HPDE6-E6E7 (cell line): ENCODE measurements at regions not wholly inside any gene's neighbourhood (a gene's known extent, or its start where the extent isn't known, plus 50 kb on each side); places are given as distances from the start of the nearest gene placed in this dataset.
"Not testable (repeated sequence)": the region's sequence is repeated elsewhere in the genome, so short reads cannot be mapped to it uniquely, and the experiment has no call there.

Experiments
- DNase-seq: peaks from one replicate; pipeline ENCODE4 v3.0.0; 2011; ENCODE audit warnings: missing footprints; ENCODE audit errors: extremely low spot score

DNA sequence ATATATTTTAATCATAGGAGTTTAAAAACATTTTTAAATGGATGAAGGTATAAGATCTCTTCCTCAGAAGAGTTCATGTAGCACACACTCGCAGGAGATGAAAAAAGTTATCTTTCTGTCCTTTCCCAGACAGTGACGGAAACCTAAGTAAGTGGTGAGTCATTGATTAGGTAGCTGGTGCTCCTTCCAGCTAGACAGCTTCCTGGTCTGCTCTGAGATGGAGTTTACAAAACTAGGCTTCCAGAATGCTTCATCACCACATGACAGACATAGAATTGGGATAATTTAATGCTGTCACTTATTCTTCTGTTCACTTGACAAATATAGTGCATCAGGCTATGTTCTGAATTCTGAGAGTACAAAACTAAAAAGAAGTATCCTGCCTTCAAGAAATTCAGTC is 2393.0 kb upstream of the C9orf72 start:
- peak; percentile 48 for DNase-seq

DNA sequence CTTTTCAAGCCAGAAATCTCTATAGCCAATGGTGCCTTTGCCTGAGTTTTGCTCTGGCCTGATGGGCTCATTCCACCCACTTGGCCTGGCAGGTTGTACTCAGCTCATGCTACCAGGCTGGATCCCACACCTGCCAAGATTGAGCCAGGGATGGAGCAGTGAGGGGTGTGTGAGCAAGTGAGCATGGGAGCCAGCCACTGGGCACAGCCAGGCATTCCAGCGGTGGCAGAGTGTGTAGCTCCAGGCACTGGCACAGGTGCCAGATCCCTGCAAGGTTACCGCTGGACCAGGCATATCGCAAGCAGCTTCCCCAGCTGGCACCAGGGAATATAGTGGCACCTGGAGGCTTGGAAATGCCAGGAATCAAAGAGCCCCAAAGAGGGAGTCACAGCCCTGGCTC is 2395.6 kb upstream of the C9orf72 start:
- DNase-seq = no peak

DNA sequence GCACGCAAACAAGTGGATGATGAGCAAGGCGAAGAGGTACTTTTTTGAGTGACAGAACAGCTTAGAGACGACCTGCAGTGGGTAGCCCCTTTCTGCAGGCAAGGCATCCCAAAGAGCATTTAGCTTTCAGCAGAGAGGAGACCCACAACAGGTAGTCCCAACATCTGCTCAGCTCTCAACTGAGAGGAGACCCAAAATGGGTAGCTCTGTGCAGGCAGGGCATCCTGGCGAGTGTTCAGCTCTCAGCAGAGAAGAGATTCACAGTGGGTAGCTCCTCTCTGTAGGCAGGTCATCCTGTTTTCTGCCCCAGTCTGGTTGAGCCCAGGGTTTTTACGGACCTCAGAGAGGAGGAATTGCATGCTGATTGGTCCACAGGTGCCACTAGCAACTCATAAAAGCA is 2396.1 kb upstream of the C9orf72 start:
- DNase-seq = no peak

DNA sequence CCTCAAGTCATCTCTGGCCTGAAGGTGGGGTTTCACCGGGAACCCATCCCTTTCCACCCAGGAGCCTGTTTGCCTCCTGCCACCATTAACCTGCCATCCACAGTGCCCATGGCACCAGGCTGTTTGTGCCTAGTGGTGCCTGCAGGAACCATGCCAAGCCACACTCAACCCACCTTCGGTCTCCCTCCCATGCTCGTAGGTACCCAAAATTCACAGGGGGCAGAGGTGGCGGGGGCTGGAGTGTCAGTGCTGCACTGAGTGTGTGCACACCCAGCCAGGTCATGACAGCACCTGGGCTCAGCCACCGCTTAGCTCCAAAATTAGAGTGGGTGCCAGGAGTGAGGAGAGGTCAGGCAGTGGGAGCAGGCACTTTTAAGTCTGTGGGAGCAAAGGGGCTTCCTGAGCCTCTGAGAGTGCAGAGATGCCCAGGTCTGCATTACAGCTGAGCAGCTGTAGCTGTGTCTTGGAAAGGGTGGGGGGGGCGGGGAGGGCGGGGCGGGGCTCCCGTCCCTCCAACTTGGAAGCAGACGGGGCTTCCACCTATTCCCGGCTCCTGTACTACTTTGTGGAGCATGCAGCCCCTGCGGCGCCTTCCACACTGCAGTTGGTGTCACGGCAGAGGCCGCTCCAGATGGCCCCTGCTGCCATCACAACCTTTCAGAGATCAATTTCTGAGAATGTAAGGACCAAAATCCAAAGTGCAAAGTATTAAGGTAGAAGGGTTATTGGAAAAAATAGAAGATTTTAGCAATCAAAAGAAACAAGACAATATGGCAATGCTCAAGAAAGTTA is 2396.8 kb upstream of the C9orf72 start:
- DNase-seq = no peak

DNA sequence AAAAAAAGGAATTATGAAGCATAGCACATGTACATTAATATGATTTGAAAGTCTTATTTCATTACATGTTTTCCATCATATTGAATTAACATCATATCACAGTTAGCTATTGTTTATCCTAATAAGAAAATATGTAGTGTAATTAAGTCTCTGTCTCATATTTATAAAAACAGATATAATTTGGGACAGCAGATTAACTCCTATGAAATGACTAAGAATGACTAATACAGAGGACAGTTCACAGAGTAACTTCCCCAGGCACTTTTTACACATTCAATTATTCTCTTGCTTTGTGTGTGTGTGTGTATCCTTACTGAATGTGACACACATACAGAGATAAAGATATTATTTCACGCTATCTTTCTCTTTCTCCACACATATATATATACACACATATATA is 2400.9 kb upstream of the C9orf72 start:
- no peak for DNase-seq

DNA sequence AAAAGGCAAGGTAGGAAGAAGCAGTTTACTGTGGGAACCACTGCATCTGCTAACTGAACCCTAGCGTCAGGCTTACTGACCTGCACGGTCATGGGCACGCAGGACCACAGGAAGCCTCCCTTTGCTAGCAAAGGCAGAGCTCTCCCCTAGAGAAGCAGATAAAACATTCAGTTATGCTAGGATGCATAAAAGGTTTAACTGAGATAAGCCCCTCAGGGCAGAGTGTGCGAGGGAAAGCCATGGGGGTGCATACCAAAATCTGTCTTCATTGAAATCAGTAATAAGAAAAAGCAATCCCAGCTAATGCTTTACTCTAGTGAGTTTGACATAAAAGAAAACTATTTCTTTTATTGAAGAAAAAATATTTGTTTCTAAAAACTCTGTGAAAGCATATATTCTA is 2403.7 kb upstream of the C9orf72 start:
- DNase-seq = no peak

DNA sequence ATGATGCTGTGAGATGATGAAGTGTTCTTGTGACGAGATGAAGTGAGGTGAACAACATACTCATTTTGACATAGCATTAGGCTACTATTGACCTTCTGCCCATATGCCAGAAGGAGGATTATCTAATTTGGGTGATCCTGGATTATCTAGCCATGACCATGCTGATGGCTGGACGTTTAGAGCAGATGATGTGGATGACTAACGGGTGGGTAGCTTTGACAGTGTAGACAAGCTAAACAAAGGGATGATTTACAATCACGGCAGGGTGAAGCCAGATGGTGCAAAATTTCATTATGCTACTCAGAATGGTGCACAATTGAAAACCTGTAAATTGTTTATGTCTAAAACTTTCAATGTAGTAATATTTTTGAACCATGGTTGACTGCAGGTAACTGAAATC is 2403.4 kb upstream of the ACO1 start:
- no peak for DNase-seq

DNA sequence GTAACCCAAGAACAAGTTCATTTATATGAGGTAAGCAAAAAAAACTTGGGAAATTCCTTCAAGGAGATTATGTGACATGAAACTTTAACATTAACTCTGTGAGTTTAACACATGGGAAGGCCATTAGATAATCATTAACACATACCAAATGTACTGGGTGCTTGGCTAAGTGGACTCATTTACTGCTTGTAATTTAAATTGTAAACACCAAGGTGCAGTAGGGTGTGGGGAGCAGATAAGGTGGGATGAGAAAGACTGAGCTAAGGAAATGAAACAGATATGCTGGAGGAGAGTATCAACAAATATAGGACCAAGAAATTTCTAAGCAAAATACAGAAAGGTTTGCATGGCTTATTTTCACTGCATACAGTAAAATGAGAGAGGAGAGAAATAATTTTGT is 2384.8 kb upstream of the ACO1 start:
- DNase-seq = no peak

DNA sequence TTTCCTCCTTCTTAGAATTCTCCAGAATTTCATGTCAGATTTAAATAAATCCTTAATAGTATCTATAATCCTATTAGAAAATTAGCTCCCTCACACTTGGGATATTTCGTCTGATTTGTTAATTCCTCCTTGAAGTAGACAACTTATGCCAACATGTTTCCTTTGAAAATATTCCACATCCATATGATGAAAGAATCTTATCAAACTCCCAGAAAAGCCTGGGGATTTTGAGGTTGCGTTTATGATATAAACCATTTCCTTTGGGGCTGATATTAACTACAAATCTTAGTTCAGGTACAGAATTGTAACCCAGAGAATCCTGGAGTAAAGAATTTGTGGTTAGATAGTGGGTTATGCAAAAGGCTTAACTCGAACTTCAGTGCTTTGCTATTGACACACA is 2373.8 kb upstream of the ACO1 start:
- no peak for DNase-seq

DNA sequence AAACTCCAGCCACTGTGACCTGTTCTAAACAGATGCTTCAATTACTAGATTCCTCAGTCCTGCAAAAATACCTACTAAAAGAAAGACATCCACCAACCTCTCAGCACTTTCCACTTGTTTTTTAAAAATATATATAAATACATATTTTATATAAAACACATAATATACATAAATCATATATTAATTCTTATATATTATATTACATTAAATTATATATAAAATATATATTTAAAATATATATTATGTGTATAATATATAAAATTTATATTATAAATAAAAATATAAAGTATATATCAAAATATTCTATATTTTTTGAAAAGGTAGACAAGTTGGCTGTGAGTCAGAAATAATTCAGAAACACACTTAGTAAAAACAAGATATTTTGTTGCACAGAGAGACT is 2371.8 kb upstream of the ACO1 start:
- DNase-seq = no peak

DNA sequence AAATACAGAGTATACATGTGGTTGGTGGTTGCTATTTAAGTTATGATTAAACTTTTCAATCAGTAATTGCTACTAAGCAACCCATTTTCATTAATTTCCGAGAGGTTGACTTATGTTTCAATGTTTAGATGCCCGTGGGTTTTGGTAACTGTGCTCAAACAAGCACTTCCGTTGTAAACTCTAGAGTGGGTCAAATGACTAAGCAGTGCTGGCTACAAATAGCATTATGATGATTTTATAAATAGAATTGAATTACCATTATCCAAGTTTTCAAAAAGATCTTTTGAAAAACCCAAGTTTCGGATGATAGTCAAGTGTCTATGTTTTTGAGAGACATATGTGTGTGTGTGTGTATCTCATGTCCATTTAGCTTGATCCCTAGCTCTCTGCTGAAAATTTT is 2369.4 kb upstream of the ACO1 start:
- DNase-seq = no peak

DNA sequence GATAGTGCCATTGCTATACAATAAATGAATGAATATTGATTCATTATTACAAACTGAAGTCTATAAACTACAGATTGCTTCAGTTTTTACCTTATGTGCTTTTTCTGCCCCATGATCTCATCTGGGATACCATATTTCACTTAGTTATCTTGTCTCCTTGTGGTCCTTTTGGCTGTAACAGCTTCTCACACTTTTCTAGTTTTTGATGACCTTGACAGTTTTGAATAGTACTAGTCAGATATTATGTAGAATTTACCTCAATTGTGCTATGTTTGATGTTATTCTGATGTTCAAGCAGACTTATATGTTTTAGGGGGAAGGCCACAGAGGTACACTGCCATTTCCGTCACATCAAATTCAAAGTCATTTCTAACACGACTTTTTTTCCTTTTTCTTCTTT is 2364.3 kb upstream of the ACO1 start:
- no peak for DNase-seq

DNA sequence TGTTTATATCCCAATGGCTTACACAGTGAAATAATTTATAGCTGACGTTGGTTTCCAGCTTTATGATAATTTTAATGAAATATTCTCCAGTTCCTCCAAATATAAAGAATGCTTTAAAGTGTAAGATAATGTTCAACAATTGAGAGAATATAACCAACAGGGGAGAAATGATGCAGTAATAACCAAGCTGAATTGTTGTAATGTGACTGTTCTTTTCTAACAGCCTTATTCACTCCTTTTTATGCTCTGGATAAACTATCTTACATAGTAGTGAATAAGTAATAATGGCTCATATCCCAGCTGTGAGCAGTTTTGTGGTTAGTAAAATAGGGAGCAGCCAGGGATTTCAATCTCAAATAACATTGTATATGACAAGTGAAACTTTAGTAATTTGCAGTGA is 2348.7 kb upstream of the ACO1 start:
- no peak for DNase-seq

DNA sequence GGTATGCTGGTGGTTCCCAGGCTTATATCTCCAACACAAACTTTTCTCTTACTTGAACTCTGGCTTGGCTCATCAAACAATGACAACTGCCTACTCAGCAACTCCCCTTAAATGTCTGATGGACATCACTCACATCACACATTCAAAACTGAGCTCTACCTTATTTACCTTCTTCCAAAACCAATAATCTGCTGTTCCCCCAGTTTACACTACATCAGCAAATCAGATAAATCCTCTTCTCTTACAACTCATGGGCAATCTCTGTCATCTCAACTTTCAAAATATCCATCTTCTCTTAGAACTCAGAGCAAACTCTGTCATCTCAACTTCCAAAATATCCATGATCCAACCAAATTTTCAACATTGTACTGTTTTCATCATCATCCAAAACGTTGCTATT is 2347.9 kb upstream of the ACO1 start:
- DNase-seq = no peak

DNA sequence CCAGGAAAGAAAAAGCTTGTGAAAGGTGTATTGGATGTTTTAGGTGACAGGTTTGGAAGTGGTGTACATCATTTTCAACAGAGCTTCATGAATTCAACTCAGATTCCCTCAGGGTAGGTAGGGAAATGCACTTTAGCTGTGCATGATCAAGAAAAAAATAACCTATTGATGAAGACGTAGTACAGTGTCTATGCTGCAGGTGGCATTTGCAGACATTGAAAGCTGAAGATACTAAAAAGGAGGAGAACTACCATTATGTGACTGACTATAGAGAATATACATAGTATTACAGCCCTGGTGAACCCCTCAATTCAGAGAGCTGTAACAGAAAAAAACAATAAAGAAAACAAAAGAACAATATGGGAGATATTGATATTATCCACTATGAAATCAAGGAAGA is 2344.7 kb upstream of the ACO1 start:
- DNase-seq = peak; percentile 4

DNA sequence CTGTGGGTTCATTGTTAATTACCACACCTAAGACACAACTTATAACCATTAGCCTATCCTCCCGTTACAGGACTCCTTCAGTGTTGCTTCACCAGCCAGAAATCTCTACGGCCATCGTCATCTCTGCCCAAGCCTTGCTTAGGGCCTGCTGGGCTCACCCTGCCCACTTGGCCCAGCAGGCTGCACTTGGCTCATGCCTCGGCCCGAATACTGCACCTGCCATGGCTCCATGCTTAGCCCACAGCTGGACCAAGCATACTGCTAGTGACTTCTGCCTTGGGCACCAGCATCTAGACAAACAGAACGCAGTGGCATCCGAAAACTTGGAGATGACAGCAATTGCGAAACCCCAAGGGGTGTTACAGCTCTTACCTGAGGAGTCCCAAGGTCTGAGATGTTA is 2336.0 kb upstream of the ACO1 start:
- DNase-seq = no peak

DNA sequence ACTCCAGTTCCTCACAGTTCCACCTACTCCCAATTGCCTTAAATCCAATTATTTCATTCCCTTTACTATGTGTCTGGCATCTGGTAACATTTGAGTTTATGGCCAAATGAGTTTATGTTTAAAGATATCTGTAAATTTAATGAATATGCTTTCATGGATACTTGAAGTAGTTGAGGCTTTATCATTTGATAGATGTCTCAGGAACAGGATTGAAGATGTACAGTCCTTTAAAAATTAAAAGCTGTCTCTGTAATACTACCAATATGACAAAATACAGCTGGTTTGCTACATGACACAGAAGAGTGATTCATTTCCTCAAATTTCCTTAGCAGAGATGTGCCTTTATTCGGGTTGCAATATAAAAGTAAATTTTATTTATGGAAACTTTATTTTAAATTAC is 2326.0 kb upstream of the ACO1 start:
- DNase-seq = no peak

DNA sequence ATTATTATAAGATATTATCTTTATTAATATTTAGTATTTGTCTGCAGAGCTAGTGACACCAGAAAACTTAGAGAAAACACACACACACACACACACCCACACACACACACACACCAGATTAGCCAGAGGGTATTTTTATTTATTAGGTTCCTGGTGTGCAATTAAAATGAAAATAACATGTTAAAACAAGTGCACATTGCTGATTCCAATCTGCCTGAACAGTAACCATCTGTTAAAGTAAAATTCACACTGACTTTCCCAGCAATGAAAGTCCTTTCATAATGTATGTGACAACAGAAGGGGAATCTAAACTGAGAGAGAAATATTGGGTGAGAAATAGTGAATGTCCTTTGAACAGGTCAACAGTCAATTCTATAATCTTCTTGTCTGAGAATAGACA is 2323.5 kb upstream of the ACO1 start:
- no peak for DNase-seq

DNA sequence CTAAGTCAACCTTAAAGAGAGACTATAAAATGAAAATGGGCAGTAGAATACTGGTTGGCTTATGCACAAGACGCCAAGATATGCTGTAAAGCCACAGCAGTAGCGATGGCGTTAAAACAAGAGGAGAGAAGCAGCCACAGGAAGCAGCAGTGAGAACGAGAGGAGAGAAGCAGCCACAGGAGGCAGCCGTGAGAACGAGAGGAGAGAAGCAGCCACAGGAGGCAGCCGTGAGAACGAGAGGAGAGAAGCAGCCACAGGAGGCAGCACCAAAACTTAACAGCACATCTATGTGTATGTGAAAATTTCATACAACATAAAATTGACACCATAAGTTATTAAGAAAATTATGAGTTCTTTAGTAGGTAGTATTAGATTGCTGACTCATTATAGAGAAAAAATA is 2318.6 kb upstream of the ACO1 start:
- no peak for DNase-seq

DNA sequence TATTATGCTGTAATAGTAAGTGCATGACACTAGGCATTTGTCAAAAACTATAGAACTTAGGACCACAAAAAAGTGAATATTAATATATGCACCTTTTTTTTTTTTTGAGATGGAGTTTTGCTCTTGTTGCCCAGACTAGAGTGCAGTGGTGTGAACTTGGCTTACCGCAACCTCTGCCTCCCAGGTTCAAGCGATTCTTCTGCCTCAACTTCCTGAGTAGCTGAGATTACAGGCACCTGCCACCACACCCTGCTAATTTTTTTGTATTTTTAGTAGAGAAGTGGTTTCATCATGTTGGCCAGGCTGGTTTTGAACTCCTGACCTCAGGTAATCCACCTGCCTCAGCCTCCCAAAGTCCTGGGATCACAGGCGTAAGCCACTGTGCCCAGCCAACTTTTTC is 2315.2 kb upstream of the ACO1 start:
- not testable (repeated sequence) for DNase-seq

DNA sequence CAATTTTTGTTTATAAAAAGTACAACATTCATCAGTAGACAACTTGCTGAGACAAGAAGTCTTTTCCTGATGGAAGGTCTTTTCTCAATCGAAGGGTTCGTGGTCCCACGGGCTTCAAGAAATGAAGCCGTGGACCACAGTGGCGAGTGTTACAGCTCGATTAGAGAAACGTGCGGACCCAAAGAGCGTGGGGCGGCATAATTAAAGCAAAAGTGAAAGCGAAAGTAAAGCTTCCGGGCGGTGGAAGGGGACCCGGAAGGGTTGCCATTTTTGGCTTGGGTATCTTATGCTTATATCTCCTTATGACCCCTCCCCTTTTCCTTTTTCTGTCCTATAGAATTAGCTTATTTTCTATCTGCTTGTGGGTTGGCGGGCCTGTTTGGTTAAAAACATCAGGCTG is 2309.4 kb upstream of the ACO1 start:
- no peak for DNase-seq

DNA sequence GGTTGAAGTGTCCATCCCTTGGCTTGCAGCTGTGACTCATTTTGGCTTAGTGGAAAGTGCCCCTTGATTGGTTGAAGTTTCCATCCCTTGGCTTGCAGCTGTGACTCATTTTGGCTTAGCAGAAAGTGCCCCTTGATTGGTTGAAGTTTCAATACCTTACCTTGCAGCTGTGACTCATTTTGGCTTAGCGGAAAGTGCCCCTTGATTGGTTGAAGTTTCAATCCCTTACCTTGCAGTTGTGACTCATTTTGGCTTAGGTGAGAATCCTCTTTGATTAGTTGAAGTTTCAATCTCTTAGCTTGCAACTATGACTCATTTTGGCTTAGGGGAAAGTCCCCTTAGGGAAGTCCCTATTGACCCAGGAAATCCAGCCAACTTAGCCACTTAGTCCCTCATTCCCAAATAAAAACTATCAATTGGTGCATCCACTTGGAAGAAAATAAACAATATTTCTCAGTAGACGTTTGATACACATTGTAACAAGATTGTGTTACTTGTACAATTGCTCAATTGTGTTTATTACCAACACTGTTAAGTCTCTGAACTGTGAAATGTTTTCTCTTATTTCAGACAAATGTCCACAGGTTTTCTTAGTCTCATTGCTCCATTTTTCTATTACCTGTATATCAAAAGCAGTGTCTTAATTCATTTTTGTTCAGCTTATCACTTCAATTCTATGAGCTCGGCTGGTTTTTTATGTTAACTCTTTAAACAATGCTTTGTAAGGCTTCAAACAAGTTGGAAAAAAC is 2308.8 kb upstream of the ACO1 start:
- DNase-seq = peak; percentile 1

DNA sequence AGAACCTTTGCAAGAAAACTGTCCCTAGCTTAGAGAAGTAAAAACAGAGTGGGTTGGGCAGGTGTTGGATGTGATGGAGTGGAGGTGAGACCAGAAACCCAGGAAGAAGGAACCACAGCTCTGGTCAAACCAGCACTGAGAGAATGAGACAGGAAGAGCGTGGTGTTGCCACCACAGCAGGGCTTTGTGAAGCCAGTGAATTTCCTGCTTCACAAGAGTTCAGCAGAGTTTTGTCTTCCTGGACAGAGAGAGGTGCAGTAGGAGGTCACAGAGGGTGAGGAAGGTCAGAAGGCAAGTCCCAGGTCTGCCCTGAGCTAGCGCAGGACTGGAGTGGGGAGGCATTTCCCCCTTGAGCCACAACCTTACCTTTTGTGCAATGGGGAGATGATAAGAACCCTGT is 2306.2 kb upstream of the ACO1 start:
- DNase-seq = no peak

DNA sequence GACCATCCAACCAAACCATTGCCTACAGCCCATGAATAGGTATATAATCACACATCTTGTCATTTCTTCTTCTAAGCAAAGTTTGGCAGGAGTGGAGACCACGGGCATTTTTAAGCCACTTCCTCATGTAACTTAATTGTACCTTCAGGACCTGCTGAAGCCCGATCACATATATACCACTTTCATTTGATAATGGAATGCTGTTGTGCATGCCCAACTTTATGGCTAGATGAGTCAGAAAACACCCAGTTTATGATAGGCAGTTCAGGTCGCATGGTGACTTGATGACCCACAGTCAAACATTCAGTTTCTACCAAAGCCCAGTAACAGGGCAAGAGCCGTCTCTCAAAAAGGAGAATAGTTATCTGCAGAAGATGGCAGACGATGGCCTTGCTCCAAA is 2295.0 kb upstream of the ACO1 start:
- no peak for DNase-seq
